Right lobe of liver (tissue), 4 donors: ENCODE measurements at regions not wholly inside any gene's neighbourhood (a gene's known extent, or its start where the extent isn't known, plus 50 kb on each side); places are given as distances from the start of the nearest gene placed in this dataset.

ENCODE experiments used
- CTCF ChIP-seq, 4 donors: fragments of 200-600 bp in 3 of 4; fragments of 450-650 bp in 1 of 4; IDR thresholded peaks; one replicate each; pipeline versions ENCODE4 v1.5.1 to v1.8.0; 2016 to 2022; ENCODE audit warnings: antibody characterized with exemption in 4 of 4, mild to moderate bottlenecking in 2 of 4
- POLR2A ChIP-seq: fragments of 450-650 bp; IDR thresholded peaks from one replicate; pipeline ENCODE4 v1.6.1; 2017; ENCODE audit warnings: antibody characterized with exemption, mild to moderate bottlenecking
- donor health status: DM: no; HTN: no; CAD: no.
- donor health status: DM: no; HTN: no; CAD: no.
- donor health status: DM: no; HTN: yes; CAD: no.

GRCh38 chr5:15124871-15125568 lies 253.4 kb upstream of the ANKH start:
- TF ChIP-seq CTCF (IDR thresholded peaks at IDR 0.05) (no peak), POLR2A (no peak)
